ENCODE measurements at regions not wholly inside any gene's neighbourhood (a gene's known extent, or its start where the extent isn't known, plus 50 kb on each side); places are given as distances from the start of the nearest gene placed in this dataset.
A peak's percentile ranks its signal among the peaks of the same experiment; 100 is the strongest.

- Mint-ChIP-seq H3K27ac (no peak overlapping the region), H3K4me3 (no peak overlapping the region), H3K36me3 (no peaks in the 10 kb centered on the region), H3K27me3 (no peaks in the 10 kb centered on the region), H3K4me1 (peaks cover 5% of the 10 kb centered on the region), H3K9me3 (no peaks in the 10 kb centered on the region)
Measured at GRCh38 chr4:81550388-81550859, 78.7 kb upstream of the RASGEF1B start.

DNA sequence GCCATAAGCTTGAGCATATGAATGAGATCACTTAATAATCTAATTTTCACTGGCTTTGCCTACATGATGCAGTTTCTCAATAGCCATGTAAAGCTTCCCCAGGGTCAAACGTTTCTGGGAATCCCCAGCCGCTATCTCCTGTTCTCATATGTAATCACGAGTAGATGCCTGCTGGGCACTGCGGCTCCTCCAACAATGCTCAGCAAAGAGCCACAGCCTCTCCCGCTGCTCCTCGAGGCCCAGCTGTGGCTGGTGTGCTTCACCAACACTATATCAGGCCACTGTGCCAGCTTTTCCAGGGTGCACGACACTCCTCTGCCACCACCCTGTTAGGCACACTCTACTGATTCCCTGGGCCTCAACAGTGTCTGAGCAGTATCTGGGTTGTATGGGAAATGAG, 78.3 kb upstream of the RASGEF1B start:
- Mint-ChIP-seq H3K27ac (no peak overlapping the region), H3K4me3 (no peak overlapping the region), H3K27me3 (no peaks in the 10 kb centered on the region), H3K36me3 (no peaks in the 10 kb centered on the region), H3K9me3 (no peaks in the 10 kb centered on the region), H3K4me1 (peaks cover 3% of the 10 kb centered on the region)

GRCh38 chr4:81546777-81547176, 75.1 kb upstream of the RASGEF1B start:
- Mint-ChIP-seq H3K27me3 (no peaks in the 10 kb centered on the region), H3K4me3 (no peak overlapping the region), H3K4me1 (no peaks in the 10 kb centered on the region), H3K27ac (no peak overlapping the region), H3K36me3 (no peaks in the 10 kb centered on the region), H3K9me3 (peaks cover 8% of the 10 kb centered on the region)

GRCh38 chr4:81541161-81541945, 69.6 kb upstream of the RASGEF1B start:
- peaks cover 8% of the 10 kb centered on the region for H3K9me3 Mint-ChIP-seq

GRCh38 chr4:81538716-81539427, 67.2 kb upstream of the RASGEF1B start:
- H3K27me3 Mint-ChIP-seq, result no peaks in the 10 kb centered on the region
- H3K36me3 Mint-ChIP-seq, result no peaks in the 10 kb centered on the region
- no peak overlapping the region for H3K27ac Mint-ChIP-seq

More at GRCh38 chr4:81541161-81541945, 69.6 kb upstream of the RASGEF1B start:
- Mint-ChIP-seq H3K4me3 (no peak overlapping the region), H3K27me3 (no peaks in the 10 kb centered on the region), H3K27ac (peak overlapping the region; percentile 33), H3K4me1 (peaks cover 9% of the 10 kb centered on the region), H3K36me3 (no peaks in the 10 kb centered on the region)

GRCh38 chr4:81531410-81531809, 59.7 kb upstream of the RASGEF1B start:
- Mint-ChIP-seq H3K9me3 (no peaks in the 10 kb centered on the region), H3K27ac (no peak overlapping the region), H3K4me1 (no peaks in the 10 kb centered on the region), H3K4me3 (no peak overlapping the region), H3K27me3 (no peaks in the 10 kb centered on the region), H3K36me3 (no peaks in the 10 kb centered on the region)

More at GRCh38 chr4:81538716-81539427, 67.2 kb upstream of the RASGEF1B start:
- Mint-ChIP-seq H3K4me3 (no peak overlapping the region), H3K4me1 (peaks cover 9% of the 10 kb centered on the region), H3K9me3 (peaks cover 8% of the 10 kb centered on the region)

GRCh38 chr4:81528979-81529378, 57.3 kb upstream of the RASGEF1B start:
- Mint-ChIP-seq H3K36me3 (peaks cover 2% of the 10 kb centered on the region), H3K27me3 (no peaks in the 10 kb centered on the region), H3K27ac (no peak overlapping the region), H3K9me3 (no peaks in the 10 kb centered on the region), H3K4me3 (no peak overlapping the region), H3K4me1 (no peaks in the 10 kb centered on the region)

GRCh38 chr4:81528200-81528599, 56.5 kb upstream of the RASGEF1B start:
- H3K4me1 Mint-ChIP-seq, result no peaks in the 10 kb centered on the region
- H3K9me3 Mint-ChIP-seq, result no peaks in the 10 kb centered on the region
- H3K36me3 Mint-ChIP-seq, result peaks cover 2% of the 10 kb centered on the region
- no peaks in the 10 kb centered on the region for H3K27me3 Mint-ChIP-seq
- no peak overlapping the region for H3K27ac Mint-ChIP-seq
- no peak overlapping the region for H3K4me3 Mint-ChIP-seq

DNA sequence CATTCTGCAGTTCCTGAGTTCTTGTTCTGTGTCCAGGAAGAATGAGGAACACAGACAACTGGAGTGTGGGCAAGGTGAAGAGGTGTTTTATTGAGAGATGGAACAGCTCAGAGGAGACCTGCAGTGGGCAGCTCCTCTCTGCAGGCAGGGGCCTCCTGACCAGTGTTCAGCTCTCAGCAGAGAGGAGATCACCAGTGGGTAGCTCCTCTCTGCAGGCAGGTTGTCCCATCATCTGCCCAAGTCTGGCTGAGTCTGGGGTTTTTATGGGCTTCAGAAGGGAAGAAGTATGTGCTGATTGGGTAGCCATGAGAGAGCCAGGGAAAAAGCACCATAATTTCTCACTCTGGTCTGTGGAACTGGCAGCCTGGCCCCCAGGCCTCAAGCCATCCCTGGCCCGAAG, 56.0 kb upstream of the RASGEF1B start:
- no peaks in the 10 kb centered on the region for H3K4me1 Mint-ChIP-seq
- peaks cover 2% of the 10 kb centered on the region for H3K36me3 Mint-ChIP-seq
- no peaks in the 10 kb centered on the region for H3K27me3 Mint-ChIP-seq
- H3K27ac Mint-ChIP-seq, result no peak overlapping the region
- no peak overlapping the region for H3K4me3 Mint-ChIP-seq
- H3K9me3 Mint-ChIP-seq, result no peaks in the 10 kb centered on the region

DNA sequence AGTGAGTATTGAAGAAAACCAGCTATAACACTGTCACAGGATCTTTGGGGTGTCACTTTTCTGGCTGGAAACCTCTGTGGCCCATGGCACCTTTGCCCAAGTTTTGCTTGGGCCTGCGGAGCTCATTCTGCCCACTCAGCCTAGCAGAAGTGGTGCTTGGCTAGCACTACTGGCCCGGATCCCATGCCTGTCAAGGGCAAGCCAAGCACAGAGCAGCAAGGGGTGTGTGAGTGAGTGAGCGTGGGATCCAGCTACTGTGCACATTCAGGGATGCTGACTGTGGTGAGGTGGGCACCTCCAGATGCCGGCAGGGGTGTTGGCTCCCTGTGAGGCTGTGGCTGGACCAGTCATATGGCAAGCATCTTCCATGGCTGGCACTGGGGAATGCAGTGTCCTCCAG, 55.4 kb upstream of the RASGEF1B start:
- Mint-ChIP-seq H3K4me3 (no peak overlapping the region), H3K36me3 (peaks cover 2% of the 10 kb centered on the region), H3K9me3 (no peaks in the 10 kb centered on the region), H3K4me1 (no peaks in the 10 kb centered on the region), H3K27me3 (no peaks in the 10 kb centered on the region), H3K27ac (no peak overlapping the region)

- H3K4me1 Mint-ChIP-seq, result no peaks in the 10 kb centered on the region
- no peaks in the 10 kb centered on the region for H3K27me3 Mint-ChIP-seq
- peaks cover 2% of the 10 kb centered on the region for H3K36me3 Mint-ChIP-seq
- no peaks in the 10 kb centered on the region for H3K9me3 Mint-ChIP-seq
- H3K4me3 Mint-ChIP-seq, result no peak overlapping the region
- H3K27ac Mint-ChIP-seq, result no peak overlapping the region
Measured at GRCh38 chr4:81526706-81527105, 55.0 kb upstream of the RASGEF1B start.

DNA sequence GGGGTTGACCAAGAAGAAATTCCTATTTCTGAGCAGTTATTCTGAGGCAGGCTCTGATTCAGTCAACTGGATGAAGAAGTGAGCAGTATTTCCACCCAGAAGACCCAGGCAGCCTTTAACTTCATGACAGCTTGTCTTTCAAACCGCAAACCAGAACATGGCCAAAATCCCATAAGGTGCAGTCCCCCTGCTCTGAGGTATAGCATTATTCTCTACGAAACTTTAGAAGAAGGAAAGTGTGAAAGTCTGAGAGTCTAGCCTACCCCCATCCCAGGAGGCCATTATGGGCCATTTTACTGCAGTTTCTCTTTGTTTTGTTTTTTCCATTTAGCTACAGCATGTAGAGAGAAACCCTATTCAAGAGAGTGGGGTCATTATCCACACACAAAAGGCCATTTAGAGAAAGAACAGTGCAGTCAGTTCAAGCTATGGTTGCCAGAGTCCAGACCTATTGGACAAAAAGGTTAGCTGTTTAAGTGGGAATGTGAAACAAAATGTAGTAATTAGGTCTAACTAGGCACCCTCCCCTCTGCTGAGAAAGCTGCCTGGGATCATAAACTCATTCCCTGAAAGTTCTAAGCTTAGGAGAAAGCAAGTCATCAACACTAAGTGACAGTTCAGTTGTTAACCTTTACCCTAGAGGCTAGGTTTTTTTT, 52.1 kb upstream of the RASGEF1B start:
- Mint-ChIP-seq H3K36me3 (peaks cover 2% of the 10 kb centered on the region), H3K27me3 (no peaks in the 10 kb centered on the region), H3K4me1 (no peaks in the 10 kb centered on the region), H3K27ac (no peak overlapping the region), H3K9me3 (no peaks in the 10 kb centered on the region), H3K4me3 (no peak overlapping the region)

DNA sequence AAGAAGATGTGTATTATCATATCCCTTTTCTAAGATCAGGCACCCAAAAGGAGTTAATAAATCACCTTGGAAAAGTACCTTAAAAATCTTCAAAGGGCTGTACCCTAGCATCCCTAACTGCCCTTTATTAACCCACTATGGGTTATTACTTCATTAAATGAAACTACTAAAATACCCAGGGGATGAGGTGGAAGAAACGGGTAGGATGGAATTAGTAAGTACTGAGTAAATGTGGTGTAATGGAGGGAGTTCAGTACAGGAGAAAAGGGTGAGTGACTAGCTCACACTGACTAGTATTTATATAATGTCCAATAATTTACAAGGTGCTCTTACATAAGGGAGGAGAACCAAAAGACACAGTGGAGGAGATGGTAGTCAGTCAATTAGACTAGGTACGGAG, 51.0 kb upstream of the RASGEF1B start:
- H3K9me3 Mint-ChIP-seq, result no peaks in the 10 kb centered on the region
- peaks cover 2% of the 10 kb centered on the region for H3K36me3 Mint-ChIP-seq
- H3K27ac Mint-ChIP-seq, result no peak overlapping the region
- H3K4me1 Mint-ChIP-seq, result no peaks in the 10 kb centered on the region
- H3K4me3 Mint-ChIP-seq, result no peak overlapping the region
- no peaks in the 10 kb centered on the region for H3K27me3 Mint-ChIP-seq

GRCh38 chr4:81521708-81522107, 50.0 kb upstream of the RASGEF1B start:
- H3K9me3 Mint-ChIP-seq, result no peaks in the 10 kb centered on the region
- H3K36me3 Mint-ChIP-seq, result peaks cover 2% of the 10 kb centered on the region
- no peaks in the 10 kb centered on the region for H3K27me3 Mint-ChIP-seq
- no peak overlapping the region for H3K27ac Mint-ChIP-seq
- H3K4me1 Mint-ChIP-seq, result no peaks in the 10 kb centered on the region
- no peak overlapping the region for H3K4me3 Mint-ChIP-seq

Data from activated naive CD4-positive, alpha-beta T cell treated with anti-CD3 and anti-CD28 coated beads, Interleukin-2, amount 50 U/mL, for 24 hours (primary cell).